PC-9 (cell line): ENCODE measurements at regions not wholly inside any gene's neighbourhood (a gene's known extent, or its start where the extent isn't known, plus 50 kb on each side); places are given as distances from the start of the nearest gene placed in this dataset.

ENCODE experiments used
- EZH2 ChIP-seq: fragments of 200-600 bp; sonication (generic); IDR thresholded peaks from 2 replicates; pipeline ENCODE4 v1.8.0; 2017; ENCODE audit warnings: antibody characterized with exemption, low read depth
- TF ChIP-seq, protein P1 (sequence below): fragments of 200-600 bp; sonication (generic); conservative IDR thresholded peaks from 2 replicates; pipeline ENCODE4 v1.6.1; 2017; ENCODE audit warnings: mixed run types, antibody characterized with exemption, mild to moderate bottlenecking, moderate library complexity

- TF ChIP-seq, protein P1, sequence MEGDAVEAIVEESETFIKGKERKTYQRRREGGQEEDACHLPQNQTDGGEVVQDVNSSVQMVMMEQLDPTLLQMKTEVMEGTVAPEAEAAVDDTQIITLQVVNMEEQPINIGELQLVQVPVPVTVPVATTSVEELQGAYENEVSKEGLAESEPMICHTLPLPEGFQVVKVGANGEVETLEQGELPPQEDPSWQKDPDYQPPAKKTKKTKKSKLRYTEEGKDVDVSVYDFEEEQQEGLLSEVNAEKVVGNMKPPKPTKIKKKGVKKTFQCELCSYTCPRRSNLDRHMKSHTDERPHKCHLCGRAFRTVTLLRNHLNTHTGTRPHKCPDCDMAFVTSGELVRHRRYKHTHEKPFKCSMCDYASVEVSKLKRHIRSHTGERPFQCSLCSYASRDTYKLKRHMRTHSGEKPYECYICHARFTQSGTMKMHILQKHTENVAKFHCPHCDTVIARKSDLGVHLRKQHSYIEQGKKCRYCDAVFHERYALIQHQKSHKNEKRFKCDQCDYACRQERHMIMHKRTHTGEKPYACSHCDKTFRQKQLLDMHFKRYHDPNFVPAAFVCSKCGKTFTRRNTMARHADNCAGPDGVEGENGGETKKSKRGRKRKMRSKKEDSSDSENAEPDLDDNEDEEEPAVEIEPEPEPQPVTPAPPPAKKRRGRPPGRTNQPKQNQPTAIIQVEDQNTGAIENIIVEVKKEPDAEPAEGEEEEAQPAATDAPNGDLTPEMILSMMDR = no peak
- TF ChIP-seq EZH2 = no peak
Measured at GRCh38 chr12:111215881-111216280, 153.0 kb downstream of the PHETA1 start.
